Aorta (tissue), 5 donors: ENCODE measurements at regions not wholly inside any gene's neighbourhood (a gene's known extent, or its start where the extent isn't known, plus 50 kb on each side); places are given as distances from the start of the nearest gene placed in this dataset.
"Not testable (repeated sequence)": the region's sequence is repeated elsewhere in the genome, so short reads cannot be mapped to it uniquely, and the experiment has no call there.

Experiments used
- ATAC-seq: fragments of 200-7000 bp; cut with Tn5 transposase; one replicate; pipeline ENCODE4 v1.9.1; 2022; ENCODE audit warnings: moderate library complexity; ENCODE audit not compliant: low FRiP score
- DNase-seq, 2 donors: peaks; one replicate each; pipeline ENCODE4 v3.0.0-alpha.2; 2020
- H3K27ac ChIP-seq, 2 donors: one replicate each; pipeline ENCODE4 v1.5.1; 2013; ENCODE audit warnings: low read length in 2 of 2, mild to moderate bottlenecking in 2 of 2, moderate library complexity in 2 of 2, control low read depth in 1 of 2, inconsistent platforms in 1 of 2, low read depth in 1 of 2
- H3K27me3 ChIP-seq, 2 donors: one replicate each; pipeline ENCODE4 v1.6.1; 2013; ENCODE audit warnings: control low read depth in 1 of 2, low read length in 1 of 2, mild to moderate bottlenecking in 1 of 2, moderate library complexity in 1 of 2; ENCODE audit not compliant: insufficient read depth in 2 of 2, control insufficient read depth in 1 of 2
- H3K36me3 ChIP-seq, 2 donors: one replicate each; pipeline ENCODE4 v1.6.1; 2013; ENCODE audit warnings: control low read depth in 1 of 2, low read length in 1 of 2, mild to moderate bottlenecking in 1 of 2; ENCODE audit not compliant: insufficient read depth in 2 of 2, control insufficient read depth in 1 of 2
- H3K4me1 ChIP-seq, 2 donors: one replicate each; pipeline ENCODE4 v1.6.1; 2013; ENCODE audit warnings: low read length in 2 of 2, control low read depth in 1 of 2, mild to moderate bottlenecking in 1 of 2, moderate library complexity in 1 of 2; ENCODE audit not compliant: insufficient read depth in 2 of 2, control insufficient read depth in 1 of 2
- H3K4me3 ChIP-seq, 2 donors: one replicate each; pipeline ENCODE4 v1.5.1; 2013; ENCODE audit warnings: low read length in 2 of 2, control low read depth in 1 of 2, mild to moderate bottlenecking in 1 of 2
- H3K9me3 ChIP-seq: one replicate; pipeline ENCODE4 v1.6.1; 2013; ENCODE audit warnings: mild to moderate bottlenecking, low read length; ENCODE audit not compliant: control insufficient read depth
- WGBS, 2 donors: extraction: QIAGEN DNeasy Blood & Tissue Kit; methylation state at CpG; one replicate each; pipeline ENCODE4 v1.1.7; 2013; 5-methylcytosine and 5-hydroxymethylcytosine counted together
- intact Hi-C, 2 donors: fragments of 100-400 bp; cut with DNase I; formaldehyde crosslinking; loops; one replicate each; pipeline versions ENCODE4 v1.14.2 to v1.15.0; 2022
- donor health status: healthy with polysubstance abuse.
- donor health status: Bipolar disorder and iron deficiency.
- donor health status: DM: no; HTN: no; CAD: no.
- donor health status: DM: no; HTN: no; CAD: no.
- donor health status: DM: yes; HTN: yes; CAD: no.

- Histone ChIP-seq H3K4me3 (no peak overlapping the region), H3K27me3 (no peaks in the 10 kb centered on the region), H3K27ac (no peak overlapping the region), H3K9me3 (no peaks in the 10 kb centered on the region), H3K4me1 (no peaks in the 10 kb centered on the region), H3K36me3 (no peaks in the 10 kb centered on the region)
- DNase-seq: no peak
- no peak for ATAC-seq
- intact Hi-C loops: no loop called here
- WGBS, 2 donors: 81 to 93% methylated on average over 2 of the region's 2 CpGs
Measured at GRCh38 chr2:52423655-52424054, 1343.9 kb upstream of the CHAC2 start.

GRCh38 chr2:52423111-52423510 lies 1344.5 kb upstream of the CHAC2 start:
- Histone ChIP-seq H3K4me1 (no peaks in the 10 kb centered on the region), H3K9me3 (no peaks in the 10 kb centered on the region), H3K36me3 (no peaks in the 10 kb centered on the region), H3K27ac (no peak overlapping the region), H3K27me3 (no peaks in the 10 kb centered on the region), H3K4me3 (no peak overlapping the region)
- no peak for ATAC-seq
- intact Hi-C loops: no loop called here
- DNase-seq: no peak
- WGBS, 2 donors: 81 to 88% methylated on average over 1 of the region's 1 CpG

GRCh38 chr2:52416340-52416739 lies 1351.3 kb upstream of the CHAC2 start:
- no peak for DNase-seq
- no peaks in the 10 kb centered on the region for H3K9me3 ChIP-seq
- peaks cover 0 to 1% of the 10 kb centered on the region in 2 donors for H3K27me3 ChIP-seq
- H3K4me1 ChIP-seq: no peaks in the 10 kb centered on the region
- no peak for ATAC-seq
- intact Hi-C loops: no loop called here
- H3K27ac ChIP-seq: no peak overlapping the region
- H3K36me3 ChIP-seq: no peaks in the 10 kb centered on the region
- no peak overlapping the region for H3K4me3 ChIP-seq

GRCh38 chr2:52414561-52415295 lies 1352.9 kb upstream of the CHAC2 start:
- ATAC-seq: no peak
- Histone ChIP-seq H3K36me3 (no peaks in the 10 kb centered on the region), H3K4me1 (no peaks in the 10 kb centered on the region), H3K27me3 (peaks cover 0 to 1% of the 10 kb centered on the region in 2 donors), H3K4me3 (no peak overlapping the region), H3K9me3 (no peaks in the 10 kb centered on the region), H3K27ac (no peak overlapping the region)
- intact Hi-C loops: no loop called here
- WGBS, 2 donors: 66 to 67% methylated on average over 3 of the region's 3 CpGs
- DNase-seq: no peak

- 86 to 91% methylated on average over 12 of the region's 12 CpGs for WGBS, 2 donors
- H3K27me3 ChIP-seq, H3K27ac ChIP-seq, H3K36me3 ChIP-seq, DNase-seq, H3K4me1 ChIP-seq, H3K9me3 ChIP-seq, intact Hi-C loops, ATAC-seq, H3K4me3 ChIP-seq: not testable (repeated sequence)
Measured at GRCh38 chr2:52409308-52410118, 1358.1 kb upstream of the CHAC2 start.

GRCh38 chr2:52405980-52406379 lies 1361.6 kb upstream of the CHAC2 start:
- 74 to 80% methylated on average over 1 of the region's 1 CpG for WGBS, 2 donors
- Histone ChIP-seq H3K27ac (no peak overlapping the region), H3K36me3 (no peaks in the 10 kb centered on the region), H3K4me3 (no peak overlapping the region), H3K4me1 (no peaks in the 10 kb centered on the region), H3K27me3 (no peaks in the 10 kb centered on the region), H3K9me3 (no peaks in the 10 kb centered on the region)
- intact Hi-C loops: no loop called here
- DNase-seq (no peak), ATAC-seq (no peak)

- Histone ChIP-seq H3K9me3 (no peaks in the 10 kb centered on the region), H3K36me3 (no peaks in the 10 kb centered on the region), H3K4me3 (no peak overlapping the region), H3K27ac (no peak overlapping the region), H3K4me1 (no peaks in the 10 kb centered on the region), H3K27me3 (no peaks in the 10 kb centered on the region)
- DNase-seq (no peak), ATAC-seq (no peak)
- 47 to 51% methylated on average over 3 of the region's 3 CpGs for WGBS, 2 donors
- intact Hi-C loops: no loop called here
Measured at GRCh38 chr2:52404866-52405265, 1362.7 kb upstream of the CHAC2 start.

- DNase-seq (no peak), ATAC-seq (no peak)
- no peaks in the 10 kb centered on the region for H3K9me3 ChIP-seq
- intact Hi-C loops: no loop called here
- no peaks in the 10 kb centered on the region for H3K27me3 ChIP-seq
- 92 to 94% methylated on average over 4 of the region's 4 CpGs for WGBS, 2 donors
- no peaks in the 10 kb centered on the region for H3K4me1 ChIP-seq
- H3K36me3 ChIP-seq: no peaks in the 10 kb centered on the region
- no peak overlapping the region for H3K4me3 ChIP-seq
- H3K27ac ChIP-seq: no peak overlapping the region
Measured at GRCh38 chr2:52404046-52404445, 1363.6 kb upstream of the CHAC2 start.

- ATAC-seq (peak; percentile 44), DNase-seq (no peak)
- H3K27me3 ChIP-seq: no peaks in the 10 kb centered on the region
- no peaks in the 10 kb centered on the region for H3K9me3 ChIP-seq
- H3K27ac ChIP-seq: no peak overlapping the region
- intact Hi-C loops: no loop called here
- no peaks in the 10 kb centered on the region for H3K4me1 ChIP-seq
- WGBS, 2 donors: 54 to 74% methylated on average over 6 of the region's 6 CpGs
- H3K4me3 ChIP-seq: no peak overlapping the region
- H3K36me3 ChIP-seq: no peaks in the 10 kb centered on the region
Measured at GRCh38 chr2:52402128-52402527, 1365.5 kb upstream of the CHAC2 start.
